NCI-H1436 (cell line): ENCODE measurements at regions not wholly inside any gene's neighbourhood (a gene's known extent, or its start where the extent isn't known, plus 50 kb on each side); places are given as distances from the start of the nearest gene placed in this dataset.
"Not testable (repeated sequence)": the region's sequence is repeated elsewhere in the genome, so short reads cannot be mapped to it uniquely, and the experiment has no call there.

Experiments
- DNase-seq: peaks from one replicate; lab custom pipeline; 2025; lab: John Stamatoyannopoulos, UW

GRCh38 chr12:89880690-89881350 is 172.2 kb upstream of the ATP2B1 start:
- no peak for DNase-seq

- DNase-seq = no peak
Observed at GRCh38 chr12:89879766-89880165, 171.1 kb upstream of the ATP2B1 start.

GRCh38 chr12:89878950-89879349 is 170.3 kb upstream of the ATP2B1 start:
- no peak for DNase-seq

- no peak for DNase-seq
Observed at GRCh38 chr12:89878327-89878726, 169.7 kb upstream of the ATP2B1 start.

GRCh38 chr12:89877671-89878070 is 169.0 kb upstream of the ATP2B1 start:
- DNase-seq = no peak

GRCh38 chr12:89877136-89877535 is 168.5 kb upstream of the ATP2B1 start:
- DNase-seq = no peak

GRCh38 chr12:89875809-89876208 is 167.2 kb upstream of the ATP2B1 start:
- DNase-seq = no peak

- no peak for DNase-seq
Observed at GRCh38 chr12:89875225-89875624, 166.6 kb upstream of the ATP2B1 start.

GRCh38 chr12:89874146-89874545 is 165.5 kb upstream of the ATP2B1 start:
- no peak for DNase-seq

- DNase-seq = no peak
Observed at GRCh38 chr12:89873745-89874144, 165.1 kb upstream of the ATP2B1 start.

GRCh38 chr12:89872922-89873630 is 164.4 kb upstream of the ATP2B1 start:
- DNase-seq = no peak

- no peak for DNase-seq
Observed at GRCh38 chr12:89870413-89871184, 162.0 kb upstream of the ATP2B1 start.

- DNase-seq = not testable (repeated sequence)
Observed at GRCh38 chr12:89867611-89868010, 159.0 kb upstream of the ATP2B1 start.

- no peak for DNase-seq
Observed at GRCh38 chr12:89864411-89864810, 155.8 kb upstream of the ATP2B1 start.

GRCh38 chr12:89863968-89864367 is 155.3 kb upstream of the ATP2B1 start:
- peak; percentile 36 for DNase-seq

- no peak for DNase-seq
Observed at GRCh38 chr12:89863493-89863938, 154.9 kb upstream of the ATP2B1 start.

GRCh38 chr12:89862511-89863445 is 154.1 kb upstream of the ATP2B1 start:
- DNase-seq = no peak

- DNase-seq = no peak
Observed at GRCh38 chr12:89861086-89861485, 152.4 kb upstream of the ATP2B1 start.

- DNase-seq = no peak
Observed at GRCh38 chr12:89859508-89860220, 151.0 kb upstream of the ATP2B1 start.

- no peak for DNase-seq
Observed at GRCh38 chr12:89858718-89859117, 150.1 kb upstream of the ATP2B1 start.

GRCh38 chr12:89857652-89858274 is 149.1 kb upstream of the ATP2B1 start:
- DNase-seq = no peak
